ENCODE measurements at regions not wholly inside any gene's neighbourhood (a gene's known extent, or its start where the extent isn't known, plus 50 kb on each side); places are given as distances from the start of the nearest gene placed in this dataset.

GRCh38 chr7:113202284-113202683 lies 83.9 kb upstream of the SMIM30 start:
- TF ChIP-seq CTCF (IDR thresholded peaks at IDR 0.05) = no peak
- no peak for TF ChIP-seq FOXK1 (CRISPR knock-in tag; IDR thresholded peaks at IDR 0.05)
- no peak for TF ChIP-seq JAZF1 (CRISPR knock-in tag; IDR thresholded peaks at IDR 0.05)
- no peak for TF ChIP-seq ATF1 (CRISPR knock-in tag; IDR thresholded peaks at IDR 0.05)
- TF ChIP-seq MAX (CRISPR knock-in tag; IDR thresholded peaks at IDR 0.05) = no peak
- no peak for TF ChIP-seq TEAD4 (CRISPR knock-in tag; IDR thresholded peaks at IDR 0.05)
- no peak for TF ChIP-seq GABPB1 (CRISPR knock-in tag; IDR thresholded peaks at IDR 0.05)
- no peak for TF ChIP-seq HMGXB4 (CRISPR knock-in tag; IDR thresholded peaks at IDR 0.05)
- no peak for TF ChIP-seq E2F4 (CRISPR knock-in tag; IDR thresholded peaks at IDR 0.05; ENCODE audit: borderline replicate concordance, low read depth)
- no peak for TF ChIP-seq OVOL2 (CRISPR knock-in tag; IDR thresholded peaks at IDR 0.05; ENCODE audit: borderline replicate concordance)
- TF ChIP-seq MXD4 (CRISPR knock-in tag; IDR thresholded peaks at IDR 0.05; ENCODE audit: borderline replicate concordance) = no peak
- TF ChIP-seq FOXJ3 (CRISPR knock-in tag; IDR thresholded peaks at IDR 0.05; ENCODE audit: borderline replicate concordance) = no peak

Data from WTC11 (cell line).